DMS 273 (cell line): ENCODE measurements at regions not wholly inside any gene's neighbourhood (a gene's known extent, or its start where the extent isn't known, plus 50 kb on each side); places are given as distances from the start of the nearest gene placed in this dataset.

Source experiments
- DNase-seq: peaks from one replicate; lab custom pipeline; 2025; ENCODE audit not compliant: unreplicated experiment; lab: John Stamatoyannopoulos, UW

- no peak for DNase-seq
These were observed 104.0 kb upstream of the SSTR1 start for GRCh38 chr14:38103542-38104225.

- DNase-seq = no peak
These were observed 102.5 kb upstream of the SSTR1 start for GRCh38 chr14:38105106-38105702.

- no peak for DNase-seq
These were observed 100.5 kb upstream of the SSTR1 start for GRCh38 chr14:38107216-38107631.

- DNase-seq = no peak
These were observed 99.0 kb upstream of the SSTR1 start for GRCh38 chr14:38108681-38109080.

- no peak for DNase-seq
These were observed 97.4 kb upstream of the SSTR1 start for GRCh38 chr14:38110258-38110657.

- no peak for DNase-seq
These were observed 96.7 kb upstream of the SSTR1 start for GRCh38 chr14:38111046-38111445.

GRCh38 chr14:38113546-38113945 is 94.2 kb upstream of the SSTR1 start:
- DNase-seq = no peak

- no peak for DNase-seq
These were observed 90.8 kb upstream of the SSTR1 start for GRCh38 chr14:38116895-38117294.

- no peak for DNase-seq
These were observed 87.6 kb upstream of the SSTR1 start for GRCh38 chr14:38120109-38120508.

- DNase-seq = no peak
These were observed 86.2 kb upstream of the SSTR1 start for GRCh38 chr14:38121320-38122020.

- no peak for DNase-seq
These were observed 85.5 kb upstream of the SSTR1 start for GRCh38 chr14:38122241-38122640.

- no peak for DNase-seq
These were observed 83.2 kb upstream of the SSTR1 start for GRCh38 chr14:38124506-38124905.

GRCh38 chr14:38125481-38126037 is 82.1 kb upstream of the SSTR1 start:
- DNase-seq = no peak

- DNase-seq = no peak
These were observed 80.3 kb upstream of the SSTR1 start for GRCh38 chr14:38127356-38127755.

- no peak for DNase-seq
These were observed 79.9 kb upstream of the SSTR1 start for GRCh38 chr14:38127784-38128183.

- no peak for DNase-seq
These were observed 79.1 kb upstream of the SSTR1 start for GRCh38 chr14:38128640-38129039.

- DNase-seq = no peak
These were observed 78.5 kb upstream of the SSTR1 start for GRCh38 chr14:38129192-38129591.

GRCh38 chr14:38129705-38130104 is 78.0 kb upstream of the SSTR1 start:
- no peak for DNase-seq

GRCh38 chr14:38134416-38135030 is 73.2 kb upstream of the SSTR1 start:
- no peak for DNase-seq

- DNase-seq = no peak
These were observed 72.4 kb upstream of the SSTR1 start for GRCh38 chr14:38135106-38135867.

GRCh38 chr14:38137005-38137404 is 70.7 kb upstream of the SSTR1 start:
- no peak for DNase-seq
